ENCODE measurements at regions not wholly inside any gene's neighbourhood (a gene's known extent, or its start where the extent isn't known, plus 50 kb on each side); places are given as distances from the start of the nearest gene placed in this dataset.

GRCh38 chr17:77733576-77734296, 224.8 kb upstream of the TNRC6C start:
- DNase-seq (ENCODE audit: extremely low read depth, insufficient read length), result no peak
- no peaks in the 10 kb centered on the region for H3K36me3 ChIP-seq (ENCODE audit: control insufficient read depth, insufficient read depth, low read length)
- H3K27me3 ChIP-seq (replicated peaks; ENCODE audit: control insufficient read depth, insufficient read depth, low read length), result no peaks in the 10 kb centered on the region; the same call in 1 of the 2 replicates
- H3K4me3 ChIP-seq (replicated peaks; ENCODE audit: low read depth, low read length), result no peak overlapping the region
- TF ChIP-seq CTCF (IDR thresholded peaks at IDR 0.05; ENCODE audit: insufficient read depth, low read length, poor library complexity, severe bottlenecking), result no peak

- H3K27me3 ChIP-seq (replicated peaks; ENCODE audit: control insufficient read depth, insufficient read depth, low read length), result no peaks in the 10 kb centered on the region; the same call in 1 of the 2 replicates
- H3K4me3 ChIP-seq (replicated peaks; ENCODE audit: low read depth, low read length), result no peak overlapping the region
- no peaks in the 10 kb centered on the region for H3K36me3 ChIP-seq (ENCODE audit: control insufficient read depth, insufficient read depth, low read length)
- no peak for DNase-seq (ENCODE audit: extremely low read depth, insufficient read length)
- TF ChIP-seq CTCF (IDR thresholded peaks at IDR 0.05; ENCODE audit: insufficient read depth, low read length, poor library complexity, severe bottlenecking), result no peak
Observed at GRCh38 chr17:77734371-77735080, 224.0 kb upstream of the TNRC6C start.

GRCh38 chr17:77735081-77735565, 223.4 kb upstream of the TNRC6C start:
- Histone ChIP-seq H3K36me3 (ENCODE audit: control insufficient read depth, insufficient read depth, low read length) (no peaks in the 10 kb centered on the region), H3K27me3 (replicated peaks; ENCODE audit: control insufficient read depth, insufficient read depth, low read length) (no peaks in the 10 kb centered on the region; the same call in 1 of the 2 replicates), H3K4me3 (replicated peaks; ENCODE audit: low read depth, low read length) (no peak overlapping the region)
- DNase-seq (ENCODE audit: extremely low read depth, insufficient read length), result no peak
- no peak for TF ChIP-seq CTCF (IDR thresholded peaks at IDR 0.05; ENCODE audit: insufficient read depth, low read length, poor library complexity, severe bottlenecking)

GRCh38 chr17:77735566-77736198, 222.8 kb upstream of the TNRC6C start:
- Histone ChIP-seq H3K36me3 (ENCODE audit: control insufficient read depth, insufficient read depth, low read length) (no peaks in the 10 kb centered on the region), H3K27me3 (replicated peaks; ENCODE audit: control insufficient read depth, insufficient read depth, low read length) (no peaks in the 10 kb centered on the region; the same call in 1 of the 2 replicates), H3K4me3 (replicated peaks; ENCODE audit: low read depth, low read length) (no peak overlapping the region)
- no peak for TF ChIP-seq CTCF (IDR thresholded peaks at IDR 0.05; ENCODE audit: insufficient read depth, low read length, poor library complexity, severe bottlenecking)
- DNase-seq (ENCODE audit: extremely low read depth, insufficient read length), result no peak

GRCh38 chr17:77736199-77736585, 222.3 kb upstream of the TNRC6C start:
- no peak overlapping the region for H3K4me3 ChIP-seq (replicated peaks; ENCODE audit: low read depth, low read length)
- no peak for DNase-seq (ENCODE audit: extremely low read depth, insufficient read length)
- H3K27me3 ChIP-seq (replicated peaks; ENCODE audit: control insufficient read depth, insufficient read depth, low read length), result no peaks in the 10 kb centered on the region; the same call in 1 of the 2 replicates
- H3K36me3 ChIP-seq (ENCODE audit: control insufficient read depth, insufficient read depth, low read length), result no peaks in the 10 kb centered on the region
- TF ChIP-seq CTCF (IDR thresholded peaks at IDR 0.05; ENCODE audit: insufficient read depth, low read length, poor library complexity, severe bottlenecking), result no peak

Measured in GM06990 (cell line).